Astrocyte (in vitro differentiated cells and primary cell): ENCODE measurements at regions not wholly inside any gene's neighbourhood (a gene's known extent, or its start where the extent isn't known, plus 50 kb on each side); places are given as distances from the start of the nearest gene placed in this dataset.

ENCODE experiments used
- DNase-seq: peaks from one replicate; pipeline ENCODE4 v3.0.0-alpha.2; 2010; ENCODE audit warnings: low read depth
- FAIRE-seq: peaks from 2 replicates; lab custom pipeline; 2011; peaks lifted over from hg19 to GRCh38; lab: Jason Lieb, UNC
- H2AFZ ChIP-seq: 2 replicates; pipeline ENCODE4 v1.6.0; 2012; ENCODE audit warnings: low read depth, low read length, inconsistent platforms
- H3K27ac ChIP-seq: 2 replicates; pipeline ENCODE4 v1.5.1; 2011; ENCODE audit warnings: low read depth, low read length, inconsistent platforms
- H3K27me3 ChIP-seq: 2 replicates; pipeline ENCODE4 v1.6.0; 2011; ENCODE audit warnings: low read length, inconsistent platforms; ENCODE audit not compliant: insufficient read depth
- H3K36me3 ChIP-seq: 2 replicates; pipeline ENCODE4 v1.5.1; 2011; ENCODE audit warnings: low read length, inconsistent platforms; ENCODE audit not compliant: insufficient read depth
- H3K4me1 ChIP-seq: 2 replicates; pipeline ENCODE4 v1.5.1; 2011; ENCODE audit warnings: low read length, inconsistent platforms; ENCODE audit not compliant: insufficient read depth
- H3K4me2 ChIP-seq: 2 replicates; pipeline ENCODE4 v1.6.0; 2012; ENCODE audit warnings: low read length, inconsistent platforms
- H3K4me3 ChIP-seq: 2 replicates; pipeline ENCODE4 v1.5.1; 2011; ENCODE audit warnings: low read depth, mild to moderate bottlenecking, low read length, inconsistent platforms; ENCODE audit not compliant: insufficient read depth
- H3K79me2 ChIP-seq: 2 replicates; pipeline ENCODE4 v1.6.0; 2012; ENCODE audit warnings: mild to moderate bottlenecking, low read length, inconsistent platforms; ENCODE audit not compliant: insufficient read depth
- H3K9ac ChIP-seq: 2 replicates; pipeline ENCODE4 v1.6.0; 2012; ENCODE audit warnings: mild to moderate bottlenecking, low read length, inconsistent platforms
- H3K9me3 ChIP-seq: 2 replicates; pipeline ENCODE4 v1.5.1; 2012; ENCODE audit warnings: low read depth, mild to moderate bottlenecking, low read length, inconsistent platforms; ENCODE audit not compliant: insufficient read depth
- H4K20me1 ChIP-seq: 2 replicates; pipeline ENCODE4 v1.6.0; 2012; ENCODE audit warnings: low read length, inconsistent platforms; ENCODE audit not compliant: insufficient read depth
- H3K27ac Mint-ChIP-seq: one replicate; pipeline ENCODE4 v1.8.0; 2021; ENCODE audit warnings: mild to moderate bottlenecking, mixed read lengths; ENCODE audit not compliant: unreplicated experiment
- H3K27me3 Mint-ChIP-seq: one replicate; pipeline ENCODE4 v1.8.0; 2021; ENCODE audit warnings: low read depth, mixed read lengths; ENCODE audit not compliant: unreplicated experiment
- H3K36me3 Mint-ChIP-seq: one replicate; pipeline ENCODE4 v1.8.0; 2021; ENCODE audit warnings: low read depth, mixed read lengths; ENCODE audit not compliant: unreplicated experiment
- H3K4me1 Mint-ChIP-seq: one replicate; pipeline ENCODE4 v1.8.0; 2021; ENCODE audit warnings: low read depth, mixed read lengths; ENCODE audit not compliant: unreplicated experiment
- H3K4me3 Mint-ChIP-seq: one replicate; pipeline ENCODE4 v1.8.0; 2021; ENCODE audit warnings: mild to moderate bottlenecking, moderate library complexity, mixed read lengths; ENCODE audit not compliant: unreplicated experiment
- H3K9me3 Mint-ChIP-seq: one replicate; pipeline ENCODE4 v1.8.0; 2021; ENCODE audit warnings: mild to moderate bottlenecking, mixed read lengths; ENCODE audit not compliant: unreplicated experiment
- CTCF ChIP-seq: IDR thresholded peaks from 2 replicates; pipeline ENCODE4 v1.5.1; 2011; ENCODE audit warnings: low read depth, mild to moderate bottlenecking, inconsistent platforms, low read length, moderate library complexity; ENCODE audit not compliant: insufficient read depth
- EZH2 ChIP-seq: IDR thresholded peaks from 2 replicates; pipeline ENCODE4 v1.6.1; 2012; ENCODE audit warnings: mild to moderate bottlenecking, low read length, inconsistent platforms; ENCODE audit not compliant: insufficient read depth

- Histone ChIP-seq H3K9me3 (no peaks in the 10 kb centered on the region), H3K27ac (no peak overlapping the region), H4K20me1 (no peaks in the 10 kb centered on the region), H3K4me2 (no peak overlapping the region), H3K4me3 (no peak overlapping the region), H3K9ac (no peak overlapping the region), H3K27me3 (no peaks in the 10 kb centered on the region), H3K4me1 (no peaks in the 10 kb centered on the region), H2AFZ (no peak overlapping the region), H3K79me2 (no peaks in the 10 kb centered on the region), H3K36me3 (no peaks in the 10 kb centered on the region)
- no peak for TF ChIP-seq EZH2
- no peak for TF ChIP-seq CTCF
- FAIRE-seq (no peak), DNase-seq (no peak)
- no peak overlapping the region for H3K27ac Mint-ChIP-seq
- H3K9me3 Mint-ChIP-seq = no peaks in the 10 kb centered on the region
- no peaks in the 10 kb centered on the region for H3K4me1 Mint-ChIP-seq
- H3K36me3 Mint-ChIP-seq = no peaks in the 10 kb centered on the region
- H3K27me3 Mint-ChIP-seq = peaks cover 2% of the 10 kb centered on the region
- no peak overlapping the region for H3K4me3 Mint-ChIP-seq
Measured at GRCh38 chr4:100590325-100590724, 72.5 kb upstream of the EMCN start.

- no peaks in the 10 kb centered on the region for H3K9me3 ChIP-seq
- FAIRE-seq = no peak
- H3K9ac ChIP-seq = no peak overlapping the region
- no peak for TF ChIP-seq EZH2
- no peak for TF ChIP-seq CTCF
- H3K27me3 Mint-ChIP-seq = no peaks in the 10 kb centered on the region
- no peak overlapping the region for H3K4me3 Mint-ChIP-seq
- H3K4me1 ChIP-seq = no peaks in the 10 kb centered on the region
- H3K36me3 ChIP-seq = no peaks in the 10 kb centered on the region
- no peaks in the 10 kb centered on the region for H3K27me3 ChIP-seq
- H3K4me1 Mint-ChIP-seq = no peaks in the 10 kb centered on the region
- DNase-seq = no peak
- H3K27ac Mint-ChIP-seq = no peak overlapping the region
- H3K79me2 ChIP-seq = no peaks in the 10 kb centered on the region
- H2AFZ ChIP-seq = no peak overlapping the region
- H3K27ac ChIP-seq = no peak overlapping the region
- no peaks in the 10 kb centered on the region for H4K20me1 ChIP-seq
- no peak overlapping the region for H3K4me2 ChIP-seq
- H3K4me3 ChIP-seq = no peak overlapping the region
- no peaks in the 10 kb centered on the region for H3K9me3 Mint-ChIP-seq
- no peaks in the 10 kb centered on the region for H3K36me3 Mint-ChIP-seq
Measured at GRCh38 chr4:100588076-100588475, 70.3 kb upstream of the EMCN start.

- Mint-ChIP-seq H3K27ac (no peak overlapping the region), H3K27me3 (peaks cover 2% of the 10 kb centered on the region), H3K36me3 (no peaks in the 10 kb centered on the region), H3K4me1 (no peaks in the 10 kb centered on the region), H3K4me3 (no peak overlapping the region), H3K9me3 (no peaks in the 10 kb centered on the region)
- Histone ChIP-seq H2AFZ (no peak overlapping the region), H3K36me3 (no peaks in the 10 kb centered on the region), H3K9ac (no peak overlapping the region), H3K27me3 (no peaks in the 10 kb centered on the region), H3K79me2 (no peaks in the 10 kb centered on the region), H4K20me1 (no peaks in the 10 kb centered on the region), H3K4me2 (no peak overlapping the region), H3K9me3 (no peaks in the 10 kb centered on the region), H3K27ac (no peak overlapping the region), H3K4me3 (no peak overlapping the region), H3K4me1 (no peaks in the 10 kb centered on the region)
- no peak for TF ChIP-seq EZH2
- no peak for TF ChIP-seq CTCF
- DNase-seq (no peak), FAIRE-seq (no peak)
Measured at GRCh38 chr4:100582146-100582545, 64.3 kb upstream of the EMCN start.
